Cardiac fibroblast (primary cell): ENCODE measurements at regions not wholly inside any gene's neighbourhood (a gene's known extent, or its start where the extent isn't known, plus 50 kb on each side); places are given as distances from the start of the nearest gene placed in this dataset.

Experiments used
- DNase-seq, 2 donors: peaks; one replicate each; pipeline versions ENCODE4 v3.0.0 to v3.0.0-alpha.2; 2010; ENCODE audit warnings: low read depth in 2 of 2
- H3K4me3 ChIP-seq, 2 donors: replicated peaks in 1 of 2; 1 replicate in 1 of 2; 2 replicates in 1 of 2; pipeline ENCODE4 v1.5.1; 2011; ENCODE audit warnings: low read depth in 2 of 2, low read length in 2 of 2, mild to moderate bottlenecking in 2 of 2, moderate library complexity in 1 of 2
- CTCF ChIP-seq: IDR thresholded peaks from one replicate; pipeline ENCODE4 v1.5.1; 2011; ENCODE audit warnings: low read depth, mild to moderate bottlenecking, low read length, inconsistent platforms

DNA sequence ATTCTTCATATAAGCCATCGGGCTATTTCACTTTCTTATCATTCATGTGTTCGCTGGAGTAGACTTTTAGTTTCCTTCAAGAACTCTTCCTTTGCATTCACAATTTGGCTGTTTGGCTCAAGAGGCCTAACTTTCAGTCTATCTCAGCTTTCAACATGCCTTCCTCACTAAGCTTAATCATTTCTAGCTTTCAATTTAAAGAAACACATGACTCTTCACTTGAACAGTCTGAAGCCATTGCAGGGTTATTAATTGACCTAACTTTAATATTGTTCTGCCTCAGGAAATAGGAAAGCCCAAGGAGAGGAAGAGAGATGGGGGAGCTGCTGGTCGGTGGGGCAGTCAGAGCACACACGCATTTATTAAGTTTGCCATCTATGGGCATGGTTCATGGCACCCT, 158.1 kb downstream of the SUCLA2 start:
- H3K4me3 ChIP-seq = no peak overlapping the region
- DNase-seq = no peak
- no peak for TF ChIP-seq CTCF

GRCh38 chr13:47841151-47841550, 159.9 kb downstream of the SUCLA2 start:
- DNase-seq = peak in 1 of 2 donors; percentile 49
- no peak for TF ChIP-seq CTCF
- H3K4me3 ChIP-seq = no peak overlapping the region

- no peak for TF ChIP-seq CTCF
- DNase-seq = no peak
Measured at GRCh38 chr13:47837906-47838305, 163.2 kb downstream of the SUCLA2 start.

GRCh38 chr13:47837104-47837880, 163.8 kb downstream of the SUCLA2 start:
- DNase-seq = no peak
- no peak for TF ChIP-seq CTCF
- no peak overlapping the region for H3K4me3 ChIP-seq

More at GRCh38 chr13:47837906-47838305, 163.2 kb downstream of the SUCLA2 start:
- no peak overlapping the region for H3K4me3 ChIP-seq

DNA sequence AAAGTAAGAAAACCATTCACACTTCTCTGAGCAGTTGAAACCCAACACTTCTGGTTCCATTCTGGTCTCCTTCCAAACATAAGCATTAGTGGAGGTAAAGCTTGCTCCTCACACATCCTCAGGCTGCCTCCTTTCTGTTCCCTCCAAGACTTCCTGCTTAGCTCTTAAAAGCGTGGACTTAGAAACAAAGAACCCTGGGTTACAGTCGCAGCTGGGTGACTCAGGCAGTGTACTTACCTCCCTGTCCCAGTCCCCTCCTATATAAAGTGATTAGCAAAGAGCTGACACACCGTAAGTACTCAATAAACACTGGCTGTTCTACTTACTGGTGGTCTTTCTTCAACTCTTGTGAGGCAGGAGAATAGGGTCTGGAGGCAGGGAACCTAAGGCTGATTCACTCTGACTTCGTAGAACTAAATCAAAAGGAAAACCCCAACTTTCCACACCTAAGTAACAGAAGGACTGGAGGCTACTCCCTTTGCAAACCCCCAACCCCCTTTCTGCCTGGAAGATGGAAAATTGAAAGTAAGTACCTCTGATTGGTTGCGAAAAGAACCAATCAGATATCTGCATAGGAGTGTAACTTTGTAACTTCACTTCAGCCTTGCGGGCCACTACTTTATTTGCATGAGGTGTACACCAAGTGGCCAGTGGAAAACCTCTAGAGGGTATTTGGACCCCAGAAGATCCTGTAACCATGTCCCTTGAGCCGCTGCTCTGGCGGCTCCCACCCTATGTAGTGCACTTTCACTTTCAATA, 165.4 kb downstream of the SUCLA2 start:
- H3K4me3 ChIP-seq = no peak overlapping the region
- no peak for DNase-seq
- TF ChIP-seq CTCF = no peak

- DNase-seq = no peak
- no peak for TF ChIP-seq CTCF
Measured at GRCh38 chr13:47832458-47832972, 168.6 kb downstream of the SUCLA2 start.

More at GRCh38 chr13:47832458-47832972, 168.6 kb downstream of the SUCLA2 start:
- H3K4me3 ChIP-seq = no peak overlapping the region
